ENCODE measurements at regions not wholly inside any gene's neighbourhood (a gene's known extent, or its start where the extent isn't known, plus 50 kb on each side); places are given as distances from the start of the nearest gene placed in this dataset.

DNA sequence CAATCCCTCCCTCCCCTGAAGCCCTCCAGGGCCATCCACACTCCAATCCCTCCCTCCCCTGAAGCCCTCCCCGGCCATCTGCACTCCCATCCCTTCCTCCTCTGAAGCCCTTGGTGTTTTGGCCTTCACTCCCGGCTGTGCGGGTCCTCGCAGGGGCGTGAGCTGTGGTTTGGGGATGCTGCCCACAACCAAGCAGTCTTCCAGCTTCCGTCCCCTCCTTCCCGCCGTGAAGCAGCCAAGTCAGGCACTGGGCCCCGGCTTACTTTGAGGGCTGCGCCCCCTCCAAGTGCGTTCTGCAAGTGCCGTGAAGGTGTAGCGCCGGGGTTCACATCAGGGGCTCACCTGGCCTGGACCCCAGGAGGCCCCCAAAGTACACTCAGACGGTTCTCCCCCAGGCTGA lies 335.9 kb downstream of the BRD1 start:
- DNase-seq (ENCODE audit: low read depth): no peak
- TF ChIP-seq, protein P1, sequence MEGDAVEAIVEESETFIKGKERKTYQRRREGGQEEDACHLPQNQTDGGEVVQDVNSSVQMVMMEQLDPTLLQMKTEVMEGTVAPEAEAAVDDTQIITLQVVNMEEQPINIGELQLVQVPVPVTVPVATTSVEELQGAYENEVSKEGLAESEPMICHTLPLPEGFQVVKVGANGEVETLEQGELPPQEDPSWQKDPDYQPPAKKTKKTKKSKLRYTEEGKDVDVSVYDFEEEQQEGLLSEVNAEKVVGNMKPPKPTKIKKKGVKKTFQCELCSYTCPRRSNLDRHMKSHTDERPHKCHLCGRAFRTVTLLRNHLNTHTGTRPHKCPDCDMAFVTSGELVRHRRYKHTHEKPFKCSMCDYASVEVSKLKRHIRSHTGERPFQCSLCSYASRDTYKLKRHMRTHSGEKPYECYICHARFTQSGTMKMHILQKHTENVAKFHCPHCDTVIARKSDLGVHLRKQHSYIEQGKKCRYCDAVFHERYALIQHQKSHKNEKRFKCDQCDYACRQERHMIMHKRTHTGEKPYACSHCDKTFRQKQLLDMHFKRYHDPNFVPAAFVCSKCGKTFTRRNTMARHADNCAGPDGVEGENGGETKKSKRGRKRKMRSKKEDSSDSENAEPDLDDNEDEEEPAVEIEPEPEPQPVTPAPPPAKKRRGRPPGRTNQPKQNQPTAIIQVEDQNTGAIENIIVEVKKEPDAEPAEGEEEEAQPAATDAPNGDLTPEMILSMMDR (IDR thresholded peaks at IDR 0.05; ENCODE audit: low read depth, low read length, missing control alignments): no peak
- H3K4me3 ChIP-seq (ENCODE audit: low read depth, low read length): no peak overlapping the region

DNA sequence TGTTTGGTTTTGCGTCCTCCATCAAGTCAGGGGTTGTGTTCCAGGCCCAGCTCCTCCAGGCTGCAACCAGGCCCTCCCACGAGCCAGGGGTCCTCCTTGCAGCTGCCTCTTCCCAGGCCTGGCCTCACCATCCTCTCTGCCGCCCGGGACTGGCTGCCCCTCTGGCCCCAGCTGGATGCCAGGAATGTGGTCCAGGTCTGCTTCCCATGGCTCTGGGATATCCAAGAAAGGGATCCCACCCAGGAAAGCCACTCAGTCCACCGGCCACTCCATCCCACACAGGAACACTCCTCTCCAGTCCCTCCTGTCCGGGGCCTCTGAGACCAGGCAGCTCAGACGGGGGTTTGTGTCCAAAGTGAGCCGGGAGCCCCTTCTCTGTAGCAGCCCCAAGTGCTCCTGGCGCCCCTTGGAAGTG lies 336.4 kb downstream of the BRD1 start:
- no peak for DNase-seq (ENCODE audit: low read depth)
- no peak overlapping the region for H3K4me3 ChIP-seq (ENCODE audit: low read depth, low read length)
- TF ChIP-seq, protein P1 (IDR thresholded peaks at IDR 0.05; ENCODE audit: low read depth, low read length, missing control alignments): no peak

DNA sequence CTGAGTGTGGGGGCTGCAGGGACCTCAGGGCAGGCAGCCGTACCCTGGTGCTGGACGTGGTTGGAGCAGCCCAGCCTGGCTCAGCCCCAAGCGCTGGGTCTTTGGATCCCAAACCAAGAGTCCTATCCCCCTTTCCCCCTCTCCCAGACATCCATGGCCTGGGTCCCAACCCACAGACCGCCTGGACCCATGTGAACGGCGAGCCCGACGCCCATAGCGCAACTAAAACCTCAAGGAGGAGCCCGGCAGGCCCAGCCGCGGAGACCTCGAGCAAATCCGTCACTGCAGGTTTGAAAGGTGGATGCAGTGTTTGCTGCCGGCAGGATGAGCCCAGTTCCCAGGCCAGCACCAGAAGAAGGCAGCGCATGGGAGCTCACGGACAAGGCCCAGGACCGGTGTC lies 337.0 kb downstream of the BRD1 start:
- TF ChIP-seq, protein P1 (IDR thresholded peaks at IDR 0.05; ENCODE audit: low read depth, low read length, missing control alignments): no peak
- H3K4me3 ChIP-seq (ENCODE audit: low read depth, low read length): no peak overlapping the region

DNA sequence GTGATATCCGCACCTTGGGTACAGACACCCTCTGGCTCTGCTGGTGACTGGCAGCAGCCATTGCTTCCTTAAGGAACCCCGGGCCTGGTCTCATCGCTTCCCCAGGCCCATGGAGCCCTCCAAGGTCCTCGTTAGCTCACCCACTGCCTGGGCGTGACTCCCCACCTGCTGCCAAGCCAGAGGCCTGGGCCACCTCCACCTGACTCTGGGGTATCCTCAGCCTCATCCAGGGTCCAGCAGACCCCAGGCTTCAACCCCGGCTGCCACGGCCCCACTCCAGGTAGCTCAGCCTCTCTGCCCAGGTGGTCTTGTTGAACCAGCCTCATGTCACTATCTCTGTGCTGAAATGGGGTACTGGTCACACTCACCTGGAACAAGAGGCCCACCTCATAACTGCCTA lies 337.9 kb downstream of the BRD1 start:
- no peak overlapping the region for H3K4me3 ChIP-seq (ENCODE audit: low read depth, low read length)
- DNase-seq (ENCODE audit: low read depth): no peak
- TF ChIP-seq, protein P1 (IDR thresholded peaks at IDR 0.05; ENCODE audit: low read depth, low read length, missing control alignments): no peak

More for the DNA sequence above, 337.0 kb downstream of the BRD1 start:
- no peak for DNase-seq (ENCODE audit: low read depth)

DNA sequence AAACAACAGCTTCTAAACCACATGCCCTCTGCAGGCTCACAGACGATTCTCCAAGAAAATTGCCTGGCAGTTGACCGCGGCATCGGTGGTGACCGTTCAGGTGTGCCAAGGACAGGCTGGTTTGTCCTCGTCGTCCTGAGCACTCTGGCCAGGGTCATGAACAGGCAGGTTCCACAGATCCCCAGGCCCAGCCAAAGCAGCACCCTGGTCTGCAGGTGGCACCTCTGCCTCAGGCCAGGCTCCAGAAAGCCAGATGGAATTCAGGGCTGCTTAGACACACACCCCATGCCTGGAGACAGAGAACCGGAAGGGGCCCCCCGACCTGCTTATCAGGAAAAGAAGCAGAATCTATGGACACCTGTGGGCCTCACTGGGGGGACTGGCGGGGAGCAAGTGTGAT lies 338.7 kb downstream of the BRD1 start:
- TF ChIP-seq, protein P1 (IDR thresholded peaks at IDR 0.05; ENCODE audit: low read depth, low read length, missing control alignments): no peak
- no peak overlapping the region for H3K4me3 ChIP-seq (ENCODE audit: low read depth, low read length)
- no peak for DNase-seq (ENCODE audit: low read depth)

DNA sequence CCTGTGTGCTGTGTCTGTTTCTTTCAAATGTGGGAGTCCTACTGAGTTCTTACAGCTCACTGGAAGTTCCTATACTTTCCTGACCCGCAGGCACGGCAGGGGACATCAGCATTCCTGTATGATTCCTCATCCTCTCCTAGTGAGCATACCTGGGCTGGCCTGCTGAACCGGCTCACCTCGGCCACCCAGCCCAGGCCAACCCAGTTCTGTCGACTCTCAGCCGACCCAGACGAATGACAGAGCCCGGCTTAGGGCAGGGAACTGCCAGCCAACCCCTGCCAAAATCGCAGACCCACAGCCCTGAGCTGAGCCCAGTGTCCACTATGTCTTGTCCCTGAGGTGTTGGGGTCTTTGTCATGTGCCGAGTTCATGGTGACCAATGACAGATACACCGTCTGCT lies 339.7 kb downstream of the BRD1 start:
- no peak overlapping the region for H3K4me3 ChIP-seq (ENCODE audit: low read depth, low read length)
- TF ChIP-seq, protein P1 (IDR thresholded peaks at IDR 0.05; ENCODE audit: low read depth, low read length, missing control alignments): no peak
- DNase-seq (ENCODE audit: low read depth): no peak

DNA sequence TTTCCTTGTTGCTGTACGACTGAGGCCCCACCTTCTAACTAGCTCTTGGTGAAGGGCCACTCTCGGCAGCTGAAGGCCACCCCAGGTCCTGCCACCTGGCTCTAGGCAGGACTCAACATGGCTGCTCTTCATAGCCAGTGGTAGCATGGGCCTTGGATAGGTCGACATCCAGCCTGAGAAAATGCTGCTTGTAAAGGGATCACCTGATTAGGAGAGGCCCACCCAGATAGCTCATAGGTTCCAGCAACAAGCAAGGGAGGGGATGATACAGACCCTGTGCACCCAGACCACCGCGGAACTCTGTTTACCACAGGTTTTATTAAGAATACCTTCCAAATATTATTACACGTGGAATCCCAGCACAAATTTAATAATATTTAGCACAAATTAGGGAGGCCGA lies 341.4 kb downstream of the BRD1 start:
- TF ChIP-seq, protein P1 (IDR thresholded peaks at IDR 0.05; ENCODE audit: low read depth, low read length, missing control alignments): no peak
- DNase-seq (ENCODE audit: low read depth): no peak
- H3K4me3 ChIP-seq (ENCODE audit: low read depth, low read length): no peak overlapping the region
